ENCODE measurements at regions not wholly inside any gene's neighbourhood (a gene's known extent, or its start where the extent isn't known, plus 50 kb on each side); places are given as distances from the start of the nearest gene placed in this dataset.

DNA sequence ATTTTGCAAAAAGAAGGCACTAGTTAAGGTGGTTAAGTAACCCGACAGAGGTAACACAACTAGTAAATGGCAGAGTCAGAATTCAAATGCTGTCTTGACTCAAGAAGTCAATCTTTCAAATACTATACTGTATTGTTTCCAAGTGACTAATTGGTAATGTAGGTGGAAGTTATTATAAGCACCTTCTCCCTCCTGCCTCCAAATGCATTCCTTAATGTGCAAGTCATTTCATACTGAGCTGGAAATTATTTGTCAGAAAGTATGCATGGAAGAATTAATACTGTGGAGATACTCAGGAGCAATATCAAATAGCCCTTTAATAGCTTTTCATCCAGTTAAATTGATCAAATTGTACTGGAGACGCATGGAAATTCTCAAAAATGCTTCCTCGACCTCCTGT is 579.1 kb downstream of the DOK5 start:
- Mint-ChIP-seq H3K36me3 (ENCODE audit: low read depth) (no peaks in the 10 kb centered on the region), H3K4me3 (no peak overlapping the region), H3K9me3 (no peaks in the 10 kb centered on the region), H3K27ac (no peak overlapping the region), H3K4me1 (peaks cover 12% of the 10 kb centered on the region), H3K27me3 (ENCODE audit: insufficient read depth) (no peaks in the 10 kb centered on the region)
- 75% methylated on average over 3 of the region's 3 CpGs; no CpG with 5 or more reads in 1 of the 2 experiments for WGBS, 2 experiments (ENCODE audit: insufficient coverage in 1 of 2, insufficient read length in 1 of 2)
- Histone ChIP-seq H3K4me1 (ENCODE audit: control insufficient read depth, insufficient read depth, low read length) (no peaks in the 10 kb centered on the region), H3K9me3 (ENCODE audit: control insufficient read depth, low read length) (peaks cover 5% of the 10 kb centered on the region), H3K27ac (ENCODE audit: low read depth, low read length) (no peak overlapping the region), H3K36me3 (ENCODE audit: control insufficient read depth, insufficient read depth, low read length) (no peaks in the 10 kb centered on the region), H3K9ac (ENCODE audit: extremely low read depth, low read length, poor library complexity, severe bottlenecking) (no peak overlapping the region), H3K4me3 (ENCODE audit: low read length) (no peak overlapping the region), H3K27me3 (ENCODE audit: control insufficient read depth, insufficient read depth, low read length, poor library complexity, severe bottlenecking) (no peaks in the 10 kb centered on the region)
- TF ChIP-seq CTCF (conservative IDR thresholded peaks at IDR 0.05), result no peak
- no peak for DNase-seq

GRCh38 chr20:55053389-55053788 is 578.0 kb downstream of the DOK5 start:
- Histone ChIP-seq H3K27me3 (ENCODE audit: control insufficient read depth, insufficient read depth, low read length, poor library complexity, severe bottlenecking) (no peaks in the 10 kb centered on the region), H3K9me3 (ENCODE audit: control insufficient read depth, low read length) (peaks cover 5% of the 10 kb centered on the region), H3K36me3 (ENCODE audit: control insufficient read depth, insufficient read depth, low read length) (no peaks in the 10 kb centered on the region), H3K9ac (ENCODE audit: extremely low read depth, low read length, poor library complexity, severe bottlenecking) (no peak overlapping the region), H3K4me1 (ENCODE audit: control insufficient read depth, insufficient read depth, low read length) (no peaks in the 10 kb centered on the region), H3K27ac (ENCODE audit: low read depth, low read length) (no peak overlapping the region), H3K4me3 (ENCODE audit: low read length) (no peak overlapping the region)
- Mint-ChIP-seq H3K4me3 (no peak overlapping the region), H3K9me3 (no peaks in the 10 kb centered on the region), H3K27me3 (ENCODE audit: insufficient read depth) (no peaks in the 10 kb centered on the region), H3K27ac (no peak overlapping the region), H3K4me1 (peaks cover 12% of the 10 kb centered on the region), H3K36me3 (ENCODE audit: low read depth) (no peaks in the 10 kb centered on the region)
- no peak for TF ChIP-seq CTCF (conservative IDR thresholded peaks at IDR 0.05)
- 67% methylated on average over 1 of the region's 1 CpG; no CpG with 5 or more reads in 1 of the 2 experiments for WGBS, 2 experiments (ENCODE audit: insufficient coverage in 1 of 2, insufficient read length in 1 of 2)
- no peak for DNase-seq

DNA sequence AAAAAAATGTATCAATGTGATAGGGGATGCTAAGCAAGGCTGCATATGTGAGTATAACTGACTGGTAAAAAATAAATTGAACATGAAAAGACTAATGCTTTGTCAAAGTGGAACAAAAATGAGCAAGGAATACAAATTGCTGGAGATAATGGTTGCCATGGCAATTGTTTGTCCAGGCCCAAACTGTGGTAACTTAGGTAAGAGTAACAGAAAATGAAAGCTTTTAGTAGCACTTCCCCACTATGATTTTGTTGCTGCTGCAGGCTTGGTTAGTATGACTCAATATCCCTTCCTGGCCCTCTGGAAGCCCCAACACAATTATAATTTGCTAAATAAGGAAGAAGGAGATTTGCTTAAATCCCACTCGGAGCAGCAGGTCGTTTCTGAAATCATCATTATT is 577.1 kb downstream of the DOK5 start:
- Histone ChIP-seq H3K9ac (ENCODE audit: extremely low read depth, low read length, poor library complexity, severe bottlenecking) (no peak overlapping the region), H3K4me3 (ENCODE audit: low read length) (no peak overlapping the region), H3K27me3 (ENCODE audit: control insufficient read depth, insufficient read depth, low read length, poor library complexity, severe bottlenecking) (no peaks in the 10 kb centered on the region), H3K4me1 (ENCODE audit: control insufficient read depth, insufficient read depth, low read length) (no peaks in the 10 kb centered on the region), H3K9me3 (ENCODE audit: control insufficient read depth, low read length) (peaks cover 4% of the 10 kb centered on the region), H3K27ac (ENCODE audit: low read depth, low read length) (no peak overlapping the region), H3K36me3 (ENCODE audit: control insufficient read depth, insufficient read depth, low read length) (no peaks in the 10 kb centered on the region)
- no peaks in the 10 kb centered on the region for H3K9me3 Mint-ChIP-seq
- no peak for DNase-seq
- WGBS, 2 experiments (ENCODE audit: insufficient coverage in 1 of 2, insufficient read length in 1 of 2), result no CpG with 5 or more reads among the region's 2 CpGs
- no peak overlapping the region for H3K27ac Mint-ChIP-seq
- peaks cover 11% of the 10 kb centered on the region for H3K4me1 Mint-ChIP-seq
- no peak for TF ChIP-seq CTCF (conservative IDR thresholded peaks at IDR 0.05)
- no peaks in the 10 kb centered on the region for H3K36me3 Mint-ChIP-seq (ENCODE audit: low read depth)
- no peaks in the 10 kb centered on the region for H3K27me3 Mint-ChIP-seq (ENCODE audit: insufficient read depth)
- no peak overlapping the region for H3K4me3 Mint-ChIP-seq

All from endodermal cell (in vitro differentiated cells).